CD4-positive, alpha-beta T cell (primary cell): ENCODE measurements at regions not wholly inside any gene's neighbourhood (a gene's known extent, or its start where the extent isn't known, plus 50 kb on each side); places are given as distances from the start of the nearest gene placed in this dataset.

Source experiments
- ATAC-seq: fragments of 200-7000 bp; cut with Tn5 transposase; one replicate; pipeline ENCODE4 v1.10.0; 2022; ENCODE audit warnings: mild to moderate bottlenecking; ENCODE audit not compliant: poor library complexity
- CTCF ChIA-PET: fragments of 350-600 bp; sonication (Branson Sonifier 250); formaldehyde crosslinking; loops from one replicate; lab custom pipeline; 2021; ENCODE audit warnings: antibody characterized with exemption, inconsistent platforms; lab: Charles Lee
- POLR2A ChIA-PET: fragments of 350-600 bp; sonication (Branson Sonifier 250); formaldehyde crosslinking; loops from one replicate; lab custom pipeline; 2021; ENCODE audit warnings: antibody characterized with exemption, inconsistent platforms; lab: Charles Lee
- DNase-seq, 14 experiments: peaks; one replicate each; pipeline ENCODE4 v3.0.0-alpha.2; 2013 to 2020; ENCODE audit warnings: mixed read lengths in 2 of 14
- H3K27ac ChIP-seq, 2 donors: one replicate each; pipeline versions ENCODE4 v1.5.1 to v1.7.0; 2013; ENCODE audit warnings: low read length in 2 of 2, low read depth in 1 of 2, mild to moderate bottlenecking in 1 of 2
- H3K27me3 ChIP-seq, 2 experiments: 1 replicate in 1 of 2; 2 replicates in 1 of 2; pipeline versions ENCODE4 v1.6.1 to v1.7.0; 2013; ENCODE audit warnings: low read length in 2 of 2, control low read depth in 1 of 2, mild to moderate bottlenecking in 1 of 2, moderate library complexity in 1 of 2; ENCODE audit not compliant: insufficient read depth in 2 of 2, control insufficient read depth in 1 of 2
- H3K36me3 ChIP-seq: one replicate; pipeline ENCODE4 v1.6.1; 2013; ENCODE audit warnings: low read length, control low read depth; ENCODE audit not compliant: insufficient read depth
- H3K4me1 ChIP-seq: one replicate; pipeline ENCODE4 v1.6.1; 2013; ENCODE audit warnings: low read length, control low read depth; ENCODE audit not compliant: insufficient read depth
- H3K4me3 ChIP-seq: one replicate; pipeline ENCODE4 v1.5.1; 2013; ENCODE audit warnings: mild to moderate bottlenecking, low read length, moderate library complexity
- H3K9me3 ChIP-seq, 2 experiments: 1 replicate in 1 of 2; 2 replicates in 1 of 2; pipeline versions ENCODE4 v1.6.1 to v1.7.0; 2013; ENCODE audit warnings: low read length in 2 of 2, mild to moderate bottlenecking in 2 of 2, control low read depth in 1 of 2, moderate library complexity in 1 of 2; ENCODE audit not compliant: control insufficient read depth in 1 of 2, insufficient read depth in 1 of 2
- H3K27ac Mint-ChIP-seq: one replicate; pipeline ENCODE4 v1.8.0; 2020; ENCODE audit warnings: mixed read lengths
- H3K27me3 Mint-ChIP-seq: one replicate; pipeline ENCODE4 v1.8.0; 2021; ENCODE audit warnings: mixed read lengths
- H3K36me3 Mint-ChIP-seq: one replicate; pipeline ENCODE4 v1.8.0; 2021; ENCODE audit warnings: low read depth, mixed read lengths
- H3K4me1 Mint-ChIP-seq: one replicate; pipeline ENCODE4 v1.8.0; 2021; ENCODE audit warnings: low read depth, mixed read lengths
- H3K4me3 Mint-ChIP-seq: one replicate; pipeline ENCODE4 v1.8.0; 2020; ENCODE audit warnings: mild to moderate bottlenecking, mixed read lengths
- H3K9me3 Mint-ChIP-seq: one replicate; pipeline ENCODE4 v1.8.0; 2020; ENCODE audit warnings: mixed read lengths
- intact Hi-C, 2 experiments: fragments of 100-400 bp; cut with DNase I in 1 of 2; cut with micrococcal nuclease in 1 of 2; formaldehyde crosslinking; loops; one replicate each; pipeline versions ENCODE4 v1.15.1 to v1.9.0; 2023 to 2025; cut with DNase I, micrococcal nuclease
- TF ChIP-seq, protein P1 (sequence below): fragments of 200-600 bp; IDR thresholded peaks from one replicate; pipeline ENCODE4 v1.8.0; 2022; ENCODE audit warnings: antibody characterized with exemption, mild to moderate bottlenecking

DNA sequence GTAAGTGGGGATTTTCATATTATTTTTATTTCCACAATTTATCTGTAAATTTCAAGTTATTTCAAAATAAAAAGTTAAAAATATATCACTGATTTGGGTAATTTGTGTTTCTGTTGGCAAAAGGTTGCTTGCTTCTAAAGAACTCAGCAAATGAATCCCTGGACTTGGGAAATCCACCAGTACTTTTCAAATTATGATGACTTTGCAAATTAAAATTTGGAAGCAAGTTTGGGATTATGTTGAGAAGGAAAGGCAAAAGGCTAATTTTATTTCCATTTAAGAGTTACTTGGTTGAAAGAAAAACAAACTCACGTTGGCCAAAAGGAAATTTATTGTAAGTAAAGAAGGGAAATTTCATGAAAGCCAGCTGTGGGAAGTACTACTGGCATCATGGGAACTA, 220.3 kb downstream of the MAP2K6 start:
- ChIA-PET POLR2A (no interaction called here), CTCF (no interaction called here)
- Histone ChIP-seq H3K4me3 (no peak overlapping the region), H3K36me3 (no peaks in the 10 kb centered on the region), H3K27me3 (no peaks in the 10 kb centered on the region), H3K4me1 (no peaks in the 10 kb centered on the region), H3K27ac (no peak overlapping the region), H3K9me3 (no peaks in the 10 kb centered on the region)
- intact Hi-C loops = no loop called here
- H3K27ac Mint-ChIP-seq = no peak overlapping the region
- H3K4me1 Mint-ChIP-seq = no peaks in the 10 kb centered on the region
- no peaks in the 10 kb centered on the region for H3K27me3 Mint-ChIP-seq
- DNase-seq = no peak
- TF ChIP-seq, protein P1, sequence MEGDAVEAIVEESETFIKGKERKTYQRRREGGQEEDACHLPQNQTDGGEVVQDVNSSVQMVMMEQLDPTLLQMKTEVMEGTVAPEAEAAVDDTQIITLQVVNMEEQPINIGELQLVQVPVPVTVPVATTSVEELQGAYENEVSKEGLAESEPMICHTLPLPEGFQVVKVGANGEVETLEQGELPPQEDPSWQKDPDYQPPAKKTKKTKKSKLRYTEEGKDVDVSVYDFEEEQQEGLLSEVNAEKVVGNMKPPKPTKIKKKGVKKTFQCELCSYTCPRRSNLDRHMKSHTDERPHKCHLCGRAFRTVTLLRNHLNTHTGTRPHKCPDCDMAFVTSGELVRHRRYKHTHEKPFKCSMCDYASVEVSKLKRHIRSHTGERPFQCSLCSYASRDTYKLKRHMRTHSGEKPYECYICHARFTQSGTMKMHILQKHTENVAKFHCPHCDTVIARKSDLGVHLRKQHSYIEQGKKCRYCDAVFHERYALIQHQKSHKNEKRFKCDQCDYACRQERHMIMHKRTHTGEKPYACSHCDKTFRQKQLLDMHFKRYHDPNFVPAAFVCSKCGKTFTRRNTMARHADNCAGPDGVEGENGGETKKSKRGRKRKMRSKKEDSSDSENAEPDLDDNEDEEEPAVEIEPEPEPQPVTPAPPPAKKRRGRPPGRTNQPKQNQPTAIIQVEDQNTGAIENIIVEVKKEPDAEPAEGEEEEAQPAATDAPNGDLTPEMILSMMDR = no peak
- peaks cover 3% of the 10 kb centered on the region for H3K9me3 Mint-ChIP-seq
- no peak overlapping the region for H3K4me3 Mint-ChIP-seq
- ATAC-seq = no peak
- no peaks in the 10 kb centered on the region for H3K36me3 Mint-ChIP-seq

DNA sequence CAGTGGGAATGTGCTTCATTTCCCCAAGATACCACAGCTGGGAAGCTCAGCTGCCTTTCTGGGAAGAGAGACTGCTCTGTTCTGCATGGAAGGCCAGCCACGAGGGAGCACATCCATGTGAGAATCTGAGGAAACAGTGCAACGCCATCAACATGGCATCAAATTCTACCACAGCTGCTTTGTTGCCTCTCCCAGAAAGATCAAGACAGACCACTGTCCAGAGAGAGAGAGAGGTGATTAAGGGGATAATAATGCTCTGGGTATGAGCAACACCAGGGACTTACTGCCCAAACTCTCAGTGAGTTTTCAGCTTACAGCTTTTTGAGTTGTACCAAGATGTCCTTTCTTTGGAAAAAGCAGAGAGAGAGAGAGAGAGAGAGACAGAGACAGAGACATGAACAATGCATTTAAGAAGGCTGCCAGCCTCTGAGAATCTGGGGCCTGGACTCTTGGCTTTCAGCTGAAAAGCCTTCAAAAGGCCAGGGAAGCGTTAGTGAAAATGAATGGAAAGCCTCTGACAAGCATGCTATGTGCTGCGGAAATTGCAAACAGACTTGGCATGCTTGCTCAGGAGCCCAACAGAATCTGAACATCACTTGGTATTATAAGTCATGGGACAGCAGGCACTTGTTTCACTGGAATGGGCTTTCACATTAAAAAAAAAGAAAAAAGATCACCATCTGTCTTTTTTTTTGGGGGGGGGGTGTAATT, 223.1 kb downstream of the MAP2K6 start:
- Histone ChIP-seq H3K36me3 (no peaks in the 10 kb centered on the region), H3K4me1 (no peaks in the 10 kb centered on the region), H3K27ac (no peak overlapping the region), H3K9me3 (no peaks in the 10 kb centered on the region), H3K27me3 (no peaks in the 10 kb centered on the region), H3K4me3 (no peak overlapping the region)
- no peaks in the 10 kb centered on the region for H3K36me3 Mint-ChIP-seq
- H3K9me3 Mint-ChIP-seq = no peaks in the 10 kb centered on the region
- DNase-seq = no peak
- intact Hi-C loops = no loop called here
- H3K4me3 Mint-ChIP-seq = no peak overlapping the region
- POLR2A ChIA-PET = no interaction called here
- H3K27ac Mint-ChIP-seq = no peak overlapping the region
- ATAC-seq = no peak
- H3K4me1 Mint-ChIP-seq = no peaks in the 10 kb centered on the region
- TF ChIP-seq, protein P1 = no peak
- no peaks in the 10 kb centered on the region for H3K27me3 Mint-ChIP-seq
- CTCF ChIA-PET = no interaction called here

DNA sequence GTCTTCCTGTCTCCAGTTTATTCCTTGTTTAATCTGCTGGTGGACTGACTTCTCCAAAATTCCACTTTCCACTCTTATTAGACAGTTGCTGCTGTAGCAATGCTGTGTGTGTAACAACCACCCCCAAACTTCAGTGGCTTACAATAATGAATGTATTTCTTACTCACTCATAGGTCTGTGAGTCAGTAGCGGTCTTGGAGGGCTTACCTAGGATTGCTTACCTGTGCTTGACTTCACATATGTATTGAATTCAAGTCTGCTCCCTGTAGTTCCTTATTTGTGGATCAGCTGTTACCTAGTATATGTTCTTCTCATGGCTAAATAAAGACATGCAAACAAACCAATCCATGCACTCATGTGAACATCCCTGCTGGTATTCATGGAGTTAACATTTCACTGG, 224.6 kb downstream of the MAP2K6 start:
- no peak overlapping the region for H3K27ac Mint-ChIP-seq
- no peaks in the 10 kb centered on the region for H3K4me1 ChIP-seq
- no peaks in the 10 kb centered on the region for H3K36me3 Mint-ChIP-seq
- ChIA-PET POLR2A (no interaction called here), CTCF (no interaction called here)
- DNase-seq = no peak
- TF ChIP-seq, protein P1 = no peak
- H3K4me3 ChIP-seq = no peak overlapping the region
- H3K36me3 ChIP-seq = no peaks in the 10 kb centered on the region
- no peaks in the 10 kb centered on the region for H3K27me3 ChIP-seq
- no peaks in the 10 kb centered on the region for H3K9me3 Mint-ChIP-seq
- H3K4me3 Mint-ChIP-seq = no peak overlapping the region
- no peaks in the 10 kb centered on the region for H3K4me1 Mint-ChIP-seq
- intact Hi-C loops = no loop called here
- H3K9me3 ChIP-seq = no peaks in the 10 kb centered on the region
- ATAC-seq = no peak
- H3K27ac ChIP-seq = no peak overlapping the region
- H3K27me3 Mint-ChIP-seq = no peaks in the 10 kb centered on the region
